GM12878 (cell line): ENCODE measurements at regions not wholly inside any gene's neighbourhood (a gene's known extent, or its start where the extent isn't known, plus 50 kb on each side); places are given as distances from the start of the nearest gene placed in this dataset.

Source experiments
- ATAC-seq: fragments of 200-7000 bp; cut with Tn5 transposase; 3 replicates; pipeline ENCODE4 v1.9.1; 2020; ENCODE audit warnings: mild to moderate bottlenecking, moderate library complexity
- BruUV-seq: library from RNA; stranded (reverse); fragments of 400-500 nt; replicated peaks from 2 replicates; lab custom pipeline; 2021; lab: Mats Ljungman, UMichigan
- CTCF ChIA-PET: fragments of 300-600 bp; sonication (Branson Sonifier 250); formaldehyde crosslinking; extraction: SDS; loops from one replicate; lab custom pipeline; 2021; ENCODE audit warnings: inconsistent platforms; lab: Yijun Ruan, JAX
- POLR2A ChIA-PET: fragments of 350-600 bp; formaldehyde crosslinking; extraction: SDS; loops from one replicate; lab custom pipeline; 2021; ENCODE audit warnings: inconsistent platforms; lab: Charles Lee
- RAD21 ChIA-PET: fragments of 300-600 bp; sonication (Branson Sonifier 250); formaldehyde crosslinking; loops from one replicate; lab custom pipeline; 2023; ENCODE audit warnings: antibody characterized with exemption; ENCODE audit not compliant: unreplicated experiment; lab: Charles Lee
- SMC1A ChIA-PET: fragments of 300-600 bp; sonication (Branson Sonifier 250); formaldehyde crosslinking; loops from one replicate; lab custom pipeline; 2023; ENCODE audit not compliant: unreplicated experiment, uncharacterized antibody; lab: Charles Lee
- DNase-seq: peaks from one replicate; pipeline ENCODE4 v3.0.0-alpha.2; 2011; ENCODE audit warnings: low read depth, low spot score
- FAIRE-seq: peaks from 3 replicates; lab custom pipeline; 2011; peaks lifted over from hg19 to GRCh38; lab: Jason Lieb, UNC
- H2AFZ ChIP-seq: 2 replicates; pipeline ENCODE4 v1.6.0; 2011; ENCODE audit warnings: low read depth, low read length, control low read depth; ENCODE audit not compliant: control insufficient read depth
- H3K27ac ChIP-seq: 2 replicates; pipeline ENCODE4 v1.5.1; 2011; ENCODE audit warnings: control low read depth; ENCODE audit not compliant: control insufficient read depth, insufficient read depth
- H3K27me3 ChIP-seq, 2 experiments: replicated peaks in 1 of 2; 2 replicates each; pipeline versions ENCODE4 v1.6.0 to v1.6.1; 2011; ENCODE audit warnings: low read length in 1 of 2; ENCODE audit not compliant: control insufficient read depth in 2 of 2, insufficient read depth in 2 of 2
- H3K36me3 ChIP-seq, 2 experiments: 2 replicates each; pipeline ENCODE4 v1.5.1; 2011; ENCODE audit warnings: low read length in 1 of 2; ENCODE audit not compliant: control insufficient read depth in 2 of 2, insufficient read depth in 2 of 2
- H3K4me1 ChIP-seq: 2 replicates; pipeline ENCODE4 v1.6.1; 2011; ENCODE audit warnings: mild to moderate bottlenecking, low read length, moderate library complexity, mixed read lengths; ENCODE audit not compliant: control insufficient read depth, insufficient read depth
- H3K4me2 ChIP-seq: 2 replicates; pipeline ENCODE4 v1.6.0; 2011; ENCODE audit warnings: control low read depth; ENCODE audit not compliant: control insufficient read depth, insufficient read depth
- H3K4me3 ChIP-seq: fragments of 200-600 bp; sonication (generic); 2 replicates; pipeline ENCODE4 v1.5.1; 2016
- H3K79me2 ChIP-seq: 2 replicates; pipeline ENCODE4 v1.6.0; 2011; ENCODE audit warnings: low read length; ENCODE audit not compliant: control insufficient read depth, insufficient read depth
- H3K9ac ChIP-seq: 2 replicates; pipeline ENCODE4 v1.8.0; 2011; ENCODE audit warnings: low read length, control low read depth, mixed read lengths; ENCODE audit not compliant: control insufficient read depth, insufficient read depth
- H3K9me3 ChIP-seq: replicated peaks from 3 replicates; pipeline ENCODE4 v1.5.1; 2011; ENCODE audit warnings: mild to moderate bottlenecking, low read length; ENCODE audit not compliant: control insufficient read depth, insufficient read depth
- H4K20me1 ChIP-seq: 2 replicates; pipeline ENCODE4 v1.6.0; 2011; ENCODE audit not compliant: control insufficient read depth, insufficient read depth
- BRCA1 ChIP-seq: IDR thresholded peaks from 2 replicates; pipeline ENCODE4 v1.6.1; 2011; ENCODE audit warnings: low read depth, low read length, improper control_type of control experiment
- CBFB ChIP-seq: IDR thresholded peaks from 2 replicates; pipeline ENCODE4 v1.6.1; 2016; ENCODE audit warnings: antibody characterized with exemption, low read depth
- CEBPB ChIP-seq, 2 experiments: fragments of 150-350 bp in 1 of 2; IDR thresholded peaks; 2 replicates each; pipeline ENCODE4 v1.6.1; 2012 to 2014; ENCODE audit warnings: low read depth in 2 of 2, low read length in 2 of 2, borderline replicate concordance in 1 of 2, inconsistent platforms in 1 of 2
- CREB1 ChIP-seq: IDR thresholded peaks from 2 replicates; pipeline ENCODE4 v1.6.1; 2012; ENCODE audit warnings: low read depth, mild to moderate bottlenecking, inconsistent platforms
- IRF4 ChIP-seq: IDR thresholded peaks from 2 replicates; pipeline ENCODE4 v1.6.1; 2011; ENCODE audit warnings: low read depth, low read length
- POLR2A ChIP-seq: IDR thresholded peaks from 2 replicates; pipeline ENCODE4 v1.6.1; 2011; ENCODE audit warnings: low read depth, mild to moderate bottlenecking, low read length
- RAD51 ChIP-seq: fragments of 450-650 bp; IDR thresholded peaks from 2 replicates; pipeline ENCODE4 v1.6.1; 2016; ENCODE audit warnings: moderate library complexity, mild to moderate bottlenecking, inconsistent platforms
- SMARCA5 ChIP-seq: fragments of 450-650 bp; IDR thresholded peaks from 2 replicates; pipeline ENCODE4 v1.6.1; 2017; ENCODE audit warnings: mild to moderate bottlenecking
- SMC3 ChIP-seq: IDR thresholded peaks from 2 replicates; pipeline ENCODE4 v1.6.1; 2011; ENCODE audit warnings: low read length, improper control_type of control experiment, borderline replicate concordance
- ZNF207 ChIP-seq: fragments of 450-650 bp; IDR thresholded peaks from 2 replicates; pipeline ENCODE4 v1.6.1; 2014; ENCODE audit warnings: antibody characterized with exemption, mild to moderate bottlenecking, borderline replicate concordance
- ZNF384 ChIP-seq: IDR thresholded peaks from 2 replicates; pipeline ENCODE4 v1.6.1; 2012; ENCODE audit warnings: low read depth, mild to moderate bottlenecking, low read length, improper control_type of control experiment, borderline replicate concordance
- ZNF622 ChIP-seq: fragments of 450-650 bp; IDR thresholded peaks from 2 replicates; pipeline ENCODE4 v1.6.1; 2017; ENCODE audit warnings: mild to moderate bottlenecking, inconsistent platforms
- in situ Hi-C: fragments of 300-500 bp; cut with MboI; formaldehyde crosslinking; loops from 9 replicates; pipeline ENCODE4 v1.14.3; 2018; ENCODE audit warnings: mixed read lengths
- intact Hi-C: fragments of 100-400 bp; cut with micrococcal nuclease; formaldehyde crosslinking; loops from one replicate; pipeline ENCODE4 v1.14.2; 2022; ENCODE audit not compliant: unreplicated experiment
- TF ChIP-seq, protein P1 (sequence below): IDR thresholded peaks from 2 replicates; pipeline ENCODE4 v1.6.1; 2012; ENCODE audit warnings: mild to moderate bottlenecking, low read depth, low read length
- TF ChIP-seq, protein P2 (sequence below): fragments of 450-650 bp; IDR thresholded peaks from 2 replicates; pipeline ENCODE4 v1.6.1; 2018; ENCODE audit warnings: borderline replicate concordance, mild to moderate bottlenecking; ENCODE audit not compliant: partially characterized antibody

GRCh38 chr11:41799754-41800153 is 340.3 kb upstream of the LRRC4C start:
- DNase-seq (no peak), ATAC-seq (no peak), FAIRE-seq (no peak)
- ChIA-PET SMC1A (no interaction called here), RAD21 (no interaction called here), CTCF (no interaction called here), POLR2A (no interaction called here)
- TF ChIP-seq SMC3 (no peak), ZNF207 (no peak), SMARCA5 (no peak), CREB1 (no peak), BRCA1 (no peak), RAD51 (no peak), IRF4 (no peak), CBFB (no peak), ZNF622 (no peak), POLR2A (no peak), ZNF384 (no peak), CEBPB (IDR thresholded peaks at IDR 0.05; ENCODE audit: borderline replicate concordance in 1 of 2, low read depth in 2 of 2, low read length in 2 of 2) (no peak)
- TF ChIP-seq, protein P1, sequence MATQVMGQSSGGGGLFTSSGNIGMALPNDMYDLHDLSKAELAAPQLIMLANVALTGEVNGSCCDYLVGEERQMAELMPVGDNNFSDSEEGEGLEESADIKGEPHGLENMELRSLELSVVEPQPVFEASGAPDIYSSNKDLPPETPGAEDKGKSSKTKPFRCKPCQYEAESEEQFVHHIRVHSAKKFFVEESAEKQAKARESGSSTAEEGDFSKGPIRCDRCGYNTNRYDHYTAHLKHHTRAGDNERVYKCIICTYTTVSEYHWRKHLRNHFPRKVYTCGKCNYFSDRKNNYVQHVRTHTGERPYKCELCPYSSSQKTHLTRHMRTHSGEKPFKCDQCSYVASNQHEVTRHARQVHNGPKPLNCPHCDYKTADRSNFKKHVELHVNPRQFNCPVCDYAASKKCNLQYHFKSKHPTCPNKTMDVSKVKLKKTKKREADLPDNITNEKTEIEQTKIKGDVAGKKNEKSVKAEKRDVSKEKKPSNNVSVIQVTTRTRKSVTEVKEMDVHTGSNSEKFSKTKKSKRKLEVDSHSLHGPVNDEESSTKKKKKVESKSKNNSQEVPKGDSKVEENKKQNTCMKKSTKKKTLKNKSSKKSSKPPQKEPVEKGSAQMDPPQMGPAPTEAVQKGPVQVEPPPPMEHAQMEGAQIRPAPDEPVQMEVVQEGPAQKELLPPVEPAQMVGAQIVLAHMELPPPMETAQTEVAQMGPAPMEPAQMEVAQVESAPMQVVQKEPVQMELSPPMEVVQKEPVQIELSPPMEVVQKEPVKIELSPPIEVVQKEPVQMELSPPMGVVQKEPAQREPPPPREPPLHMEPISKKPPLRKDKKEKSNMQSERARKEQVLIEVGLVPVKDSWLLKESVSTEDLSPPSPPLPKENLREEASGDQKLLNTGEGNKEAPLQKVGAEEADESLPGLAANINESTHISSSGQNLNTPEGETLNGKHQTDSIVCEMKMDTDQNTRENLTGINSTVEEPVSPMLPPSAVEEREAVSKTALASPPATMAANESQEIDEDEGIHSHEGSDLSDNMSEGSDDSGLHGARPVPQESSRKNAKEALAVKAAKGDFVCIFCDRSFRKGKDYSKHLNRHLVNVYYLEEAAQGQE: no peak
- TF ChIP-seq, protein P2, sequence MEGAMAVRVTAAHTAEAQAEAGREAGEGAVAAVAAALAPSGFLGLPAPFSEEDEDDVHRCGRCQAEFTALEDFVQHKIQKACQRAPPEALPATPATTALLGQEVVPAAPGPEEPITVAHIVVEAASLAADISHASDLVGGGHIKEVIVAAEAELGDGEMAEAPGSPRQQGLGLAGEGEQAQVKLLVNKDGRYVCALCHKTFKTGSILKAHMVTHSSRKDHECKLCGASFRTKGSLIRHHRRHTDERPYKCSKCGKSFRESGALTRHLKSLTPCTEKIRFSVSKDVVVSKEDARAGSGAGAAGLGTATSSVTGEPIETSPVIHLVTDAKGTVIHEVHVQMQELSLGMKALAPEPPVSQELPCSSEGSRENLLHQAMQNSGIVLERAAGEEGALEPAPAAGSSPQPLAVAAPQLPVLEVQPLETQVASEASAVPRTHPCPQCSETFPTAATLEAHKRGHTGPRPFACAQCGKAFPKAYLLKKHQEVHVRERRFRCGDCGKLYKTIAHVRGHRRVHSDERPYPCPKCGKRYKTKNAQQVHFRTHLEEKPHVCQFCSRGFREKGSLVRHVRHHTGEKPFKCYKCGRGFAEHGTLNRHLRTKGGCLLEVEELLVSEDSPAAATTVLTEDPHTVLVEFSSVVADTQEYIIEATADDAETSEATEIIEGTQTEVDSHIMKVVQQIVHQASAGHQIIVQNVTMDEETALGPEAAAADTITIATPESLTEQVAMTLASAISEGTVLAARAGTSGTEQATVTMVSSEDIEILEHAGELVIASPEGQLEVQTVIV: no peak
- Histone ChIP-seq H3K4me3 (no peak overlapping the region), H4K20me1 (no peaks in the 10 kb centered on the region), H3K27me3 (no peaks in the 10 kb centered on the region), H2AFZ (no peak overlapping the region), H3K9me3 (no peaks in the 10 kb centered on the region), H3K27ac (no peak overlapping the region), H3K4me2 (no peak overlapping the region), H3K4me1 (no peaks in the 10 kb centered on the region), H3K79me2 (no peaks in the 10 kb centered on the region), H3K9ac (no peak overlapping the region), H3K36me3 (no peaks in the 10 kb centered on the region)
- in situ Hi-C loops: no loop called here
- no TSS peak for BruUV-seq
- intact Hi-C loops: no loop called here
